HEK293 (cell line): ENCODE measurements at regions not wholly inside any gene's neighbourhood (a gene's known extent, or its start where the extent isn't known, plus 50 kb on each side); places are given as distances from the start of the nearest gene placed in this dataset.
"Not testable (repeated sequence)": the region's sequence is repeated elsewhere in the genome, so short reads cannot be mapped to it uniquely, and the experiment has no call there.

ENCODE experiments used
- CTCF ChIA-PET: fragments of 350-600 bp; formaldehyde crosslinking; extraction: SDS; loops from one replicate; lab custom pipeline; 2021; ENCODE audit warnings: antibody characterized with exemption; lab: Yijun Ruan, JAX
- POLR2A ChIA-PET: fragments of 300-600 bp; formaldehyde crosslinking; extraction: SDS; loops from one replicate; lab custom pipeline; 2020; ENCODE audit warnings: antibody characterized with exemption, inconsistent platforms; lab: Yijun Ruan, JAX
- H3K27ac ChIP-seq: fragments of 200-500 bp; sonication (Bioruptor generic); 2 replicates; pipeline ENCODE4 v1.5.1; 2014; ENCODE audit warnings: low read depth, low read length, control low read depth, inconsistent platforms; ENCODE audit errors: extremely low read depth
- H3K36me3 ChIP-seq, 2 experiments: fragments of 200-500 bp in 1 of 2; sonication (Bioruptor generic) in 1 of 2; 1 replicate in 1 of 2; 2 replicates in 1 of 2; pipeline ENCODE4 v1.5.1; 2014 to 2017; ENCODE audit warnings: inconsistent platforms in 2 of 2, low read length in 2 of 2; ENCODE audit not compliant: control insufficient read depth in 2 of 2, insufficient read depth in 1 of 2
- H3K4me1 ChIP-seq: fragments of 200-500 bp; sonication (Bioruptor generic); 2 replicates; pipeline ENCODE4 v1.5.1; 2014; ENCODE audit warnings: mild to moderate bottlenecking, low read length, inconsistent platforms; ENCODE audit not compliant: control insufficient read depth, insufficient read depth
- H3K4me3 ChIP-seq: 2 replicates; pipeline ENCODE4 v1.5.1; 2011; ENCODE audit warnings: low read depth, mild to moderate bottlenecking, control low read depth, low read length, moderate library complexity
- H3K9me3 ChIP-seq: fragments of 200-500 bp; sonication (Bioruptor generic); 2 replicates; pipeline ENCODE4 v1.5.1; 2014; ENCODE audit warnings: low read depth, low read length, inconsistent platforms; ENCODE audit not compliant: control insufficient read depth, insufficient read depth
- BCL11A ChIP-seq: fragments of 450-650 bp; formaldehyde crosslinking; IDR thresholded peaks from 2 replicates; pipeline ENCODE4 v1.5.1; 2016; ENCODE audit warnings: low read depth, missing biosample characterization, missing genetic modification characterization
- FEZF1 ChIP-seq: fragments of 450-650 bp; formaldehyde crosslinking; IDR thresholded peaks from 2 replicates; pipeline ENCODE4 v1.5.1; 2016; ENCODE audit warnings: missing biosample characterization, missing genetic modification characterization
- YY1 ChIP-seq: fragments of 450-650 bp; formaldehyde crosslinking; IDR thresholded peaks from 2 replicates; pipeline ENCODE4 v1.5.1; 2018; ENCODE audit warnings: missing biosample characterization, missing genetic modification characterization
- ZBTB10 ChIP-seq: fragments of 450-650 bp; formaldehyde crosslinking; IDR thresholded peaks from 2 replicates; pipeline ENCODE4 v1.5.1; 2016; ENCODE audit warnings: missing biosample characterization, missing genetic modification characterization
- ZBTB7A ChIP-seq: fragments of 450-650 bp; formaldehyde crosslinking; IDR thresholded peaks from 2 replicates; pipeline ENCODE4 v1.5.1; 2016; ENCODE audit warnings: low read depth, missing biosample characterization, missing genetic modification characterization
- ZNF146 ChIP-seq: fragments of 450-650 bp; formaldehyde crosslinking; IDR thresholded peaks from 2 replicates; pipeline ENCODE4 v1.5.1; 2016; ENCODE audit warnings: missing biosample characterization, missing genetic modification characterization
- ZNF48 ChIP-seq: fragments of 450-650 bp; formaldehyde crosslinking; IDR thresholded peaks from 2 replicates; pipeline ENCODE4 v1.5.1; 2016; ENCODE audit warnings: missing biosample characterization, missing genetic modification characterization
- ZNF510 ChIP-seq: fragments of 450-650 bp; formaldehyde crosslinking; IDR thresholded peaks from 2 replicates; pipeline ENCODE4 v1.5.1; 2018; ENCODE audit warnings: mild to moderate bottlenecking, missing genetic modification characterization, missing biosample characterization; ENCODE audit not compliant: insufficient replicate concordance
- ZNF521 ChIP-seq: fragments of 450-650 bp; formaldehyde crosslinking; IDR thresholded peaks from 2 replicates; pipeline ENCODE4 v1.5.1; 2017; ENCODE audit warnings: missing biosample characterization, mild to moderate bottlenecking, missing genetic modification characterization
- ZNF529 ChIP-seq: fragments of 450-650 bp; formaldehyde crosslinking; IDR thresholded peaks from 2 replicates; pipeline ENCODE4 v1.5.1; 2017; ENCODE audit warnings: missing genetic modification characterization, missing biosample characterization; ENCODE audit not compliant: insufficient replicate concordance
- ZNF76 ChIP-seq: fragments of 450-650 bp; formaldehyde crosslinking; IDR thresholded peaks from 2 replicates; pipeline ENCODE4; 2016; ENCODE audit warnings: low read depth, missing biosample characterization, missing genetic modification characterization, borderline replicate concordance
- TF ChIP-seq, protein P1 (sequence below): fragments of 450-650 bp; formaldehyde crosslinking; IDR thresholded peaks from 2 replicates; pipeline ENCODE4 v1.5.1; 2016; ENCODE audit warnings: missing biosample characterization, missing genetic modification characterization
- TF ChIP-seq, protein P2 (sequence below): fragments of 450-650 bp; formaldehyde crosslinking; IDR thresholded peaks from 2 replicates; pipeline ENCODE4 v1.5.1; 2016; ENCODE audit warnings: missing biosample characterization, missing genetic modification characterization
- TF ChIP-seq, protein P3 (sequence below): IDR thresholded peaks from 2 replicates; pipeline ENCODE4 v1.6.1; 2011; ENCODE audit warnings: mild to moderate bottlenecking, low read depth, low read length, borderline replicate concordance
- TF ChIP-seq, protein P4 (sequence below): fragments of 450-650 bp; formaldehyde crosslinking; IDR thresholded peaks from 2 replicates; pipeline ENCODE4 v1.5.1; 2016; ENCODE audit warnings: missing biosample characterization, missing genetic modification characterization, low read depth

GRCh38 chr9:101916948-101917347 is 178.5 kb upstream of the GRIN3A start:
- H3K36me3 ChIP-seq, H3K9me3 ChIP-seq, H3K4me3 ChIP-seq, POLR2A ChIA-PET, H3K4me1 ChIP-seq: not testable (repeated sequence)
- 0 out of 2 replicates have a peak, but pooled peaks have one; percentile 17 for TF ChIP-seq ZNF146
- TF ChIP-seq, all 188 proteins: peak for 1; not testable (repeated sequence) for 187
- H3K27ac ChIP-seq, CTCF ChIA-PET: not testable (repeated sequence)

DNA sequence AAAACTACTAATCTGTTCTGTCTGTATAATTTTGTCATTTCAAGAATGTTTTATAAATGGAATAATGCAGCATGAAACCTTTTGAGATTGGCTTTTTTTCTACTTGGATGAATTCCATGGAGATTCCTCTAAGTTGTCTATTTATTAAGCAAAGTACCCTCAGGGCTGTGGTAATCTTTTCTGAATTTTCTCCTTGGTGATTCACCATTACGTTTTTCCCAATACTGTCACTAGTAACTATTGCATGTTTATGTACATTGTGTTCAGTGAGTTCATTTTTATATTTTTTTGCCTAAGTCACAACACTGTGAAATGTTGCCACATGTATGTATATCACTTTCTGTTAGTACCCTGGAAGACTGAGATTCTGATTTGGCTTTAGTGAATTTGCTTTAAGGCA is 177.0 kb upstream of the GRIN3A start:
- Histone ChIP-seq H3K4me1 (no peaks in the 10 kb centered on the region), H3K4me3 (no peak overlapping the region), H3K27ac (no peak overlapping the region), H3K9me3 (no peaks in the 10 kb centered on the region), H3K36me3 (no peaks in the 10 kb centered on the region)
- ChIA-PET POLR2A (no interaction called here), CTCF (no interaction called here)
- TF ChIP-seq, protein P1, sequence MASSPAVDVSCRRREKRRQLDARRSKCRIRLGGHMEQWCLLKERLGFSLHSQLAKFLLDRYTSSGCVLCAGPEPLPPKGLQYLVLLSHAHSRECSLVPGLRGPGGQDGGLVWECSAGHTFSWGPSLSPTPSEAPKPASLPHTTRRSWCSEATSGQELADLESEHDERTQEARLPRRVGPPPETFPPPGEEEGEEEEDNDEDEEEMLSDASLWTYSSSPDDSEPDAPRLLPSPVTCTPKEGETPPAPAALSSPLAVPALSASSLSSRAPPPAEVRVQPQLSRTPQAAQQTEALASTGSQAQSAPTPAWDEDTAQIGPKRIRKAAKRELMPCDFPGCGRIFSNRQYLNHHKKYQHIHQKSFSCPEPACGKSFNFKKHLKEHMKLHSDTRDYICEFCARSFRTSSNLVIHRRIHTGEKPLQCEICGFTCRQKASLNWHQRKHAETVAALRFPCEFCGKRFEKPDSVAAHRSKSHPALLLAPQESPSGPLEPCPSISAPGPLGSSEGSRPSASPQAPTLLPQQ (tag by site-specific recombination): no peak
- TF ChIP-seq, protein P2, sequence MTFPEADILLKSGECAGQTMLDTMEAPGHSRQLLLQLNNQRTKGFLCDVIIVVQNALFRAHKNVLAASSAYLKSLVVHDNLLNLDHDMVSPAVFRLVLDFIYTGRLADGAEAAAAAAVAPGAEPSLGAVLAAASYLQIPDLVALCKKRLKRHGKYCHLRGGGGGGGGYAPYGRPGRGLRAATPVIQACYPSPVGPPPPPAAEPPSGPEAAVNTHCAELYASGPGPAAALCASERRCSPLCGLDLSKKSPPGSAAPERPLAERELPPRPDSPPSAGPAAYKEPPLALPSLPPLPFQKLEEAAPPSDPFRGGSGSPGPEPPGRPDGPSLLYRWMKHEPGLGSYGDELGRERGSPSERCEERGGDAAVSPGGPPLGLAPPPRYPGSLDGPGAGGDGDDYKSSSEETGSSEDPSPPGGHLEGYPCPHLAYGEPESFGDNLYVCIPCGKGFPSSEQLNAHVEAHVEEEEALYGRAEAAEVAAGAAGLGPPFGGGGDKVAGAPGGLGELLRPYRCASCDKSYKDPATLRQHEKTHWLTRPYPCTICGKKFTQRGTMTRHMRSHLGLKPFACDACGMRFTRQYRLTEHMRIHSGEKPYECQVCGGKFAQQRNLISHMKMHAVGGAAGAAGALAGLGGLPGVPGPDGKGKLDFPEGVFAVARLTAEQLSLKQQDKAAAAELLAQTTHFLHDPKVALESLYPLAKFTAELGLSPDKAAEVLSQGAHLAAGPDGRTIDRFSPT (tag by site-specific recombination): no peak
- TF ChIP-seq, protein P3, sequence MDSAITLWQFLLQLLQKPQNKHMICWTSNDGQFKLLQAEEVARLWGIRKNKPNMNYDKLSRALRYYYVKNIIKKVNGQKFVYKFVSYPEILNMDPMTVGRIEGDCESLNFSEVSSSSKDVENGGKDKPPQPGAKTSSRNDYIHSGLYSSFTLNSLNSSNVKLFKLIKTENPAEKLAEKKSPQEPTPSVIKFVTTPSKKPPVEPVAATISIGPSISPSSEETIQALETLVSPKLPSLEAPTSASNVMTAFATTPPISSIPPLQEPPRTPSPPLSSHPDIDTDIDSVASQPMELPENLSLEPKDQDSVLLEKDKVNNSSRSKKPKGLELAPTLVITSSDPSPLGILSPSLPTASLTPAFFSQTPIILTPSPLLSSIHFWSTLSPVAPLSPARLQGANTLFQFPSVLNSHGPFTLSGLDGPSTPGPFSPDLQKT: no peak
- TF ChIP-seq ZBTB7A: no peak
- TF ChIP-seq YY1 (tag by site-specific recombination): no peak
- no peak for TF ChIP-seq BCL11A (tag by site-specific recombination)
- no peak for TF ChIP-seq ZNF510 (tag by site-specific recombination)
- TF ChIP-seq ZNF521 (tag by site-specific recombination): no peak
- TF ChIP-seq ZNF529 (tag by site-specific recombination): no peak
- TF ChIP-seq, protein P4, sequence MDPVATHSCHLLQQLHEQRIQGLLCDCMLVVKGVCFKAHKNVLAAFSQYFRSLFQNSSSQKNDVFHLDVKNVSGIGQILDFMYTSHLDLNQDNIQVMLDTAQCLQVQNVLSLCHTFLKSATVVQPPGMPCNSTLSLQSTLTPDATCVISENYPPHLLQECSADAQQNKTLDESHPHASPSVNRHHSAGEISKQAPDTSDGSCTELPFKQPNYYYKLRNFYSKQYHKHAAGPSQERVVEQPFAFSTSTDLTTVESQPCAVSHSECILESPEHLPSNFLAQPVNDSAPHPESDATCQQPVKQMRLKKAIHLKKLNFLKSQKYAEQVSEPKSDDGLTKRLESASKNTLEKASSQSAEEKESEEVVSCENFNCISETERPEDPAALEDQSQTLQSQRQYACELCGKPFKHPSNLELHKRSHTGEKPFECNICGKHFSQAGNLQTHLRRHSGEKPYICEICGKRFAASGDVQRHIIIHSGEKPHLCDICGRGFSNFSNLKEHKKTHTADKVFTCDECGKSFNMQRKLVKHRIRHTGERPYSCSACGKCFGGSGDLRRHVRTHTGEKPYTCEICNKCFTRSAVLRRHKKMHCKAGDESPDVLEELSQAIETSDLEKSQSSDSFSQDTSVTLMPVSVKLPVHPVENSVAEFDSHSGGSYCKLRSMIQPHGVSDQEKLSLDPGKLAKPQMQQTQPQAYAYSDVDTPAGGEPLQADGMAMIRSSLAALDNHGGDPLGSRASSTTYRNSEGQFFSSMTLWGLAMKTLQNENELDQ: no peak
- TF ChIP-seq ZNF76 (tag by site-specific recombination): no peak
- no peak for TF ChIP-seq ZNF48 (tag by site-specific recombination)
- no peak for TF ChIP-seq FEZF1 (tag by site-specific recombination)
- TF ChIP-seq ZBTB10 (tag by site-specific recombination): no peak
